GM12874 (cell line): ENCODE measurements at regions not wholly inside any gene's neighbourhood (a gene's known extent, or its start where the extent isn't known, plus 50 kb on each side); places are given as distances from the start of the nearest gene placed in this dataset.

Experiments
- CTCF ChIP-seq: IDR thresholded peaks from 2 replicates; pipeline ENCODE4 v1.5.1; 2011; ENCODE audit warnings: low read depth, mild to moderate bottlenecking, control low read depth, low read length, moderate library complexity; ENCODE audit not compliant: insufficient read depth

DNA sequence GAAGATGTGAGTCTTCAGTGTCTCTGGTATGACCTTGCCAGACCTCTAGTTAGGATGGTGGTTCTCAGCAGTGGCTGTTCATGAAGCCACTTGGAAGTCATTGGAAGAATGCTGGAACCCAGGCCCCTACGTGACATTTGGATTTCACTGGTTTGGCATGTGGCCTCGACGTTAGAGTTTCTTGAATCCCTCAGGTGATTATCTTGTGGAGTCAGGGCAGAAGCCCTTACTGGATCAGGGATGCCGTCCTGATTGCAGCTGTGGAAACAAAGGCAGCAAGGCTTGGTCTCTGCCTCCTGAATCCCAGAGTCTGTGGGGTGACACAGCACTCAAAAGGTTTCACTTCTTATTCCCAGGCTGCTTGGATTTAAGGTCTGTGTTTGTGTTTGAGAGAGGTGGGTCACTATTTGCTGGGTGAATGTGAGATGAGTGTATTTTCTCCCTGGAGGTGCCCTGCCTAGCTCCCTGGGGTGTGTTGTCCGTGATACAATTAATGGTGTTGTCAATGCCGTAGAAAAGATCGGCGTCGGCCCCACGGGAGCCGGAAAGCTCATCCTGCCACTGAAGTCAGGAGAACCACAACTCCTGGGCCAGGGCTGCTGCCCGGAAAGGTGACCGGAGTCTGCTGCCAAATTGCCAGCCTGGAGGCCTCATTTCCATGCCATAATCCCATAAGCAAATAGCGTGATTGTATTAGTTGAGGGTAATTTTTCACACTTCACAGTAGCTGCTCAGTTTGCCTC lies 939.0 kb downstream of the BRD1 start:
- TF ChIP-seq CTCF, result no peak

DNA sequence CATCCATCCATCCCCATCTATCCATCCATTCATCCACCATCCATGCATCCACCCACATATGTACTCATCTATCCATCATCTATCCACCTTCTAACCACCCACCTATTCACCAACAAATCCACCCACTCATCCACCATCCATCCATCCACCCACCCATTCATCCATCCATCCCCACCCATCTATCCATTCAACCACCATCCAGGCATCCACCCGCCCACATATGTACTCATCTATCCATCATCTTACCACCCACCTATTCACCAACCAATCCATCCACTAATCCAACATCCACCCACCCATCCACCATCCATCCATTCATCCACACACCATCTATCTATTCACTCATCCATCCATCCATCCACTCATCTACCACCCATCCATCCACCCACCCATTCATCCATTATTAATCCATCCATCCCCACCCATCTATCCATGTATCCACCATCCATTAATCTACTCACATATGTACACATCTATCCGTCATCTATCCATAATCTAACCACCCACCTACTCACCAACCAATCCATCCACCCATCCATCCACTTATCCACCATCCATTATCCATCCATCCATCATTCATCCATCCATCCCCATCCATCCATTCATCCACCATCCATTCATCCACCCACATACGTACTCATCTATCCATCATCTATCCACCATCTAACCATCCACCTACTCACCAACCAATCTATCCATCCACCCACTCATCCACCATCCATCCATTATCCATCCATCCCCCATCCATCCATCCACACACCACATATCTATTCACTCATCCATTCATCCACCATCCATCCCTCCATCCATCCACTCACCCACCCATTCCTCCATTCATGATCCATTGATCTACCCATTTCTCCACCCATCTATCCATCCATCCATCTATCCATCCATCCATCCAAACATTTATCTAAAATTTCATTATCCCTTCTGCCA lies 940.0 kb downstream of the BRD1 start:
- TF ChIP-seq CTCF, result no peak

- TF ChIP-seq CTCF, result no peak
Observed at GRCh38 chr22:48886604-48887393, 940.9 kb downstream of the BRD1 start.

DNA sequence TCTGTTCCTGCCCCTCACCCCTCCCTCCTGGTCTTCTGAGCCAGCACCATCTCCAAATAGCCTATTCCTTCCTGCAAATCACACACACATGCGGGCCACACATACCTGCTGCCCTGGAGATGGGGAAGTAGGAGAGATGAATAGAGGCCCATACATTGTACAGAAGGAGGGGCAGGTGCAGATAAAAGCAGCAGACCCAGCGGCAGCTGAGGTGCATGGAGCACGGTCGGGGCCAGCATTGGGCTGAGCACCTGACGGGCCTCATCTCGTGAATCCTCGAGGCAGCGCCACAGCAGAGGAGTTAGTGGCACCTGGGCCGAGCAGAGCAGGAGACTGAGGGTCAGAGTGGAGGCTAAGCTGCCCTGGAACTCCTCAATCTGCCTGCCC lies 941.8 kb downstream of the BRD1 start:
- no peak for TF ChIP-seq CTCF

- TF ChIP-seq CTCF, result no peak
Observed at GRCh38 chr22:48885271-48885918, 942.3 kb downstream of the BRD1 start.

GRCh38 chr22:48884786-48885185 lies 942.9 kb downstream of the BRD1 start:
- TF ChIP-seq CTCF, result no peak
